ENCODE measurements at regions not wholly inside any gene's neighbourhood (a gene's known extent, or its start where the extent isn't known, plus 50 kb on each side); places are given as distances from the start of the nearest gene placed in this dataset.

DNA sequence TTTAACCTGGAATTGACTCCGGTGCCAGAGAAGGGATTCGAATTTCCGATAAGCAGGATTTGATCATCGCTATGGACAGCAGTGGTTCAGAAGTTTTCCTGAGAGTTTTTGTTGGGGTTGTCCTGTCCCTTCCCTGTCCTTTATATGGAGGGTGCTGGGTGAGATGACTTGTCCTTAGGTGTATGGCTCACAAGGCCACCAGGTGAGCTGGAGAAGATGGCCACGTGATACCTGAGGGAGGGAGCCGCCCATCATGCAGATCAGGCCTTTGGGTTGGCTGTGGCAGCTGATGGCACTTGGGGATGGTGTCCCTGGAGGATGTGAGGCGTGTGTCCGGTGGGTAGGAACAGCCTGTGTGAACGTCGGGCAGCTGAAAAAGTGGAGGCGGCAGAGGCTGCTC, 187.7 kb downstream of the PTPN20 start:
- TF ChIP-seq, protein P1, sequence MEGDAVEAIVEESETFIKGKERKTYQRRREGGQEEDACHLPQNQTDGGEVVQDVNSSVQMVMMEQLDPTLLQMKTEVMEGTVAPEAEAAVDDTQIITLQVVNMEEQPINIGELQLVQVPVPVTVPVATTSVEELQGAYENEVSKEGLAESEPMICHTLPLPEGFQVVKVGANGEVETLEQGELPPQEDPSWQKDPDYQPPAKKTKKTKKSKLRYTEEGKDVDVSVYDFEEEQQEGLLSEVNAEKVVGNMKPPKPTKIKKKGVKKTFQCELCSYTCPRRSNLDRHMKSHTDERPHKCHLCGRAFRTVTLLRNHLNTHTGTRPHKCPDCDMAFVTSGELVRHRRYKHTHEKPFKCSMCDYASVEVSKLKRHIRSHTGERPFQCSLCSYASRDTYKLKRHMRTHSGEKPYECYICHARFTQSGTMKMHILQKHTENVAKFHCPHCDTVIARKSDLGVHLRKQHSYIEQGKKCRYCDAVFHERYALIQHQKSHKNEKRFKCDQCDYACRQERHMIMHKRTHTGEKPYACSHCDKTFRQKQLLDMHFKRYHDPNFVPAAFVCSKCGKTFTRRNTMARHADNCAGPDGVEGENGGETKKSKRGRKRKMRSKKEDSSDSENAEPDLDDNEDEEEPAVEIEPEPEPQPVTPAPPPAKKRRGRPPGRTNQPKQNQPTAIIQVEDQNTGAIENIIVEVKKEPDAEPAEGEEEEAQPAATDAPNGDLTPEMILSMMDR (IDR thresholded peaks at IDR 0.05), result no peak
- TF ChIP-seq POLR2A (IDR thresholded peaks at IDR 0.05), result no peak

Data from lower leg skin (tissue), 3 donors.